Glutamatergic neuron (in vitro differentiated cells): ENCODE measurements at regions not wholly inside any gene's neighbourhood (a gene's known extent, or its start where the extent isn't known, plus 50 kb on each side); places are given as distances from the start of the nearest gene placed in this dataset.

Source experiments
- DNase-seq: peaks from one replicate; pipeline ENCODE4 v3.0.0; 2022
- H3K27ac Mint-ChIP-seq: one replicate; pipeline ENCODE4 v1.8.0; 2020; ENCODE audit warnings: mild to moderate bottlenecking, mixed read lengths, inconsistent platforms; ENCODE audit not compliant: unreplicated experiment
- H3K27me3 Mint-ChIP-seq: one replicate; pipeline ENCODE4 v1.8.0; 2020; ENCODE audit warnings: mild to moderate bottlenecking, moderate library complexity, mixed read lengths, inconsistent platforms; ENCODE audit not compliant: unreplicated experiment
- H3K36me3 Mint-ChIP-seq: one replicate; pipeline ENCODE4 v1.8.0; 2020; ENCODE audit warnings: mild to moderate bottlenecking, mixed read lengths, inconsistent platforms; ENCODE audit not compliant: unreplicated experiment
- H3K4me1 Mint-ChIP-seq: one replicate; pipeline ENCODE4 v1.8.0; 2020; ENCODE audit warnings: mild to moderate bottlenecking, low read depth, mixed read lengths, inconsistent platforms; ENCODE audit not compliant: unreplicated experiment
- H3K4me3 Mint-ChIP-seq: one replicate; pipeline ENCODE4 v1.8.0; 2020; ENCODE audit warnings: mild to moderate bottlenecking, mixed read lengths, inconsistent platforms; ENCODE audit not compliant: unreplicated experiment
- H3K9me3 Mint-ChIP-seq: one replicate; pipeline ENCODE4 v1.8.0; 2020; ENCODE audit warnings: mild to moderate bottlenecking, moderate library complexity, mixed read lengths, inconsistent platforms; ENCODE audit not compliant: unreplicated experiment
- CTCF ChIP-seq: fragments of 200-600 bp; sonication (generic); IDR thresholded peaks from one replicate; pipeline ENCODE4 v1.5.0; 2021; ENCODE audit not compliant: partially characterized antibody, unreplicated experiment

GRCh38 chr2:203592470-203592869, 57.4 kb upstream of the RAPH1 start:
- no peak overlapping the region for H3K4me3 Mint-ChIP-seq
- no peak for TF ChIP-seq CTCF
- H3K27ac Mint-ChIP-seq, result no peak overlapping the region
- peaks cover 3% of the 10 kb centered on the region for H3K9me3 Mint-ChIP-seq
- DNase-seq, result no peak
- H3K27me3 Mint-ChIP-seq, result no peaks in the 10 kb centered on the region
- no peaks in the 10 kb centered on the region for H3K4me1 Mint-ChIP-seq
- H3K36me3 Mint-ChIP-seq, result no peaks in the 10 kb centered on the region

GRCh38 chr2:203594541-203594940, 59.4 kb upstream of the RAPH1 start:
- Mint-ChIP-seq H3K4me3 (no peak overlapping the region), H3K27ac (no peak overlapping the region), H3K27me3 (no peaks in the 10 kb centered on the region), H3K4me1 (no peaks in the 10 kb centered on the region), H3K36me3 (no peaks in the 10 kb centered on the region), H3K9me3 (peaks cover 2% of the 10 kb centered on the region)
- no peak for DNase-seq
- TF ChIP-seq CTCF, result no peak

GRCh38 chr2:203596183-203596582, 61.1 kb upstream of the RAPH1 start:
- DNase-seq, result no peak

GRCh38 chr2:203599509-203599908, 64.4 kb upstream of the RAPH1 start:
- Mint-ChIP-seq H3K27ac (no peak overlapping the region), H3K4me3 (no peak overlapping the region), H3K4me1 (peaks cover 7% of the 10 kb centered on the region), H3K27me3 (no peaks in the 10 kb centered on the region), H3K36me3 (no peaks in the 10 kb centered on the region), H3K9me3 (peaks cover 2% of the 10 kb centered on the region)
- TF ChIP-seq CTCF, result no peak
- DNase-seq, result no peak

More at GRCh38 chr2:203596183-203596582, 61.1 kb upstream of the RAPH1 start:
- Mint-ChIP-seq H3K9me3 (peaks cover 2% of the 10 kb centered on the region), H3K27ac (no peak overlapping the region), H3K4me3 (no peak overlapping the region), H3K27me3 (no peaks in the 10 kb centered on the region), H3K4me1 (no peaks in the 10 kb centered on the region), H3K36me3 (no peaks in the 10 kb centered on the region)
- TF ChIP-seq CTCF, result no peak

- H3K27ac Mint-ChIP-seq, result no peak overlapping the region
These were observed 65.2 kb upstream of the RAPH1 start for GRCh38 chr2:203600286-203600685.

More at GRCh38 chr2:203600286-203600685, 65.2 kb upstream of the RAPH1 start:
- no peak for TF ChIP-seq CTCF
- H3K4me1 Mint-ChIP-seq, result peaks cover 7% of the 10 kb centered on the region
- no peak for DNase-seq
- H3K9me3 Mint-ChIP-seq, result peaks cover 2% of the 10 kb centered on the region
- H3K4me3 Mint-ChIP-seq, result no peak overlapping the region
- no peaks in the 10 kb centered on the region for H3K36me3 Mint-ChIP-seq
- H3K27me3 Mint-ChIP-seq, result no peaks in the 10 kb centered on the region
